ENCODE measurements at regions not wholly inside any gene's neighbourhood (a gene's known extent, or its start where the extent isn't known, plus 50 kb on each side); places are given as distances from the start of the nearest gene placed in this dataset.
"Not testable (repeated sequence)": the region's sequence is repeated elsewhere in the genome, so short reads cannot be mapped to it uniquely, and the experiment has no call there.

GRCh38 chr5:2349768-2350167 is 401.7 kb downstream of the IRX2 start:
- not testable (repeated sequence) for DNase-seq (ENCODE audit: low spot score)

DNA sequence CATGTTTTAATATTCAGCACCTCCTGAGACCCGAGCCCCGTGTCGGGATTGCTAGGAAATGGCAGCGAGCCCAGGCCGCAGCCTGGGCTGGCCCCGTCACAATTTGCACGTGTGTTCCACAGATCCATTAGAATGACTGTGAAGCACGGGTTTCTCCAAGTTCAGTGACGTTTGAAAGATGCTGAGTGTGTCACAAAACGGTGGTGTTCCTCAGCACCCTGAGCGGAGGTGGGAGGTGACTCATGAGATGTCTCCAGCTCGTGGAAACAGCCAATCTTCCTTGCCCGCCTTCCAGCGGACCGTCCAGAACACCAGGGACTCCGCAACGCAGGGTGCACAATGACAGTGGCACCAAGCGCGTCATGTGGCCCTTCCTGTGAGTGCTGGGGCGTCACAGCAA is 412.8 kb downstream of the IRX2 start:
- DNase-seq (ENCODE audit: low spot score), result no peak

GRCh38 chr5:2335733-2336515 is 415.6 kb downstream of the IRX2 start:
- DNase-seq (ENCODE audit: low spot score), result no peak

- no peak for DNase-seq (ENCODE audit: low spot score)
These were observed 416.2 kb downstream of the IRX2 start for GRCh38 chr5:2335125-2335732.

GRCh38 chr5:2334719-2335118 is 416.8 kb downstream of the IRX2 start:
- no peak for DNase-seq (ENCODE audit: low spot score)

- no peak for DNase-seq (ENCODE audit: low spot score)
These were observed 418.2 kb downstream of the IRX2 start for GRCh38 chr5:2333291-2333690.

DNA sequence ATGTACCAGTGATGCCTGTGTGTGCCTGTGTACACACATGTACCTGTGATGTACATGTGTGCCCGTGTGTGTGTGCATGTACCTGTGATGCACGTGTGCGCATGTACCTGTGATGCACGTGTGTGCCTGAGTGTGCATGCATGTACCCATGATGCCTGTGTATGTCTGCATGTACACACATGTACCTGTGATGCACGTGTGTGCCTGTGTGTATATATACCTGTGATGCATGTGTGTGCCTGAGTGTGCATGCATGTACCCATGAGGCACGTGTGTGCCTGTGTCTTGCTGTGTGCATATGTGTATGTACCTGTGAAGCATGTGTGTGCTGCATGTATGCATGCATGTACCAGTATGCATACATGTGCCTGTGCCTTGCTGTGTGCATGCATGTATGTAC is 419.0 kb downstream of the IRX2 start:
- DNase-seq (ENCODE audit: low spot score), result no peak

- DNase-seq (ENCODE audit: low spot score), result no peak
These were observed 420.9 kb downstream of the IRX2 start for GRCh38 chr5:2330325-2331130.

GRCh38 chr5:2329741-2330140 is 421.7 kb downstream of the IRX2 start:
- DNase-seq (ENCODE audit: low spot score), result no peak

- no peak for DNase-seq (ENCODE audit: low spot score)
These were observed 424.9 kb downstream of the IRX2 start for GRCh38 chr5:2326601-2327000.

DNA sequence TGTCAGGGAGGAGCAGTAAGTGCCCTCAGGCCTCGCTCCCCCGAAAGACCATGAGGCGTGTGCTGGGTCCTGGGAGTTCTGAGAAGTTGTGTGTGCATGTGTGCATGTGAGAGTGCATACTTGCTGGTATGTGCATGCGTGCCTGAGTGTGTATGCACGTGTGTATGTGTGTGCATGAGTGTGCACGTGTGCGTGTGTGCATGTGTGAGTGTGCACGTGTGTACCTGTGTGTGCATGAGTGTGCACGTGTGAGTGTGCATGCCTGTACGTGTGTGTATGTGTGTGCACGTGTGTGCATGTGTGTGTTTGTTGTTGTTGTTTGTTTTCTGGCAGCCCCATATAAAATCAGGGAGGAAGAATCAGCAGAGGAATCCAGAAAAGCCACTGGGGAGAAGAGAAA is 426.7 kb downstream of the IRX2 start:
- no peak for DNase-seq (ENCODE audit: low spot score)

GRCh38 chr5:2320611-2321010 is 430.9 kb downstream of the IRX2 start:
- DNase-seq (ENCODE audit: low spot score), result no peak

- no peak for DNase-seq (ENCODE audit: low spot score)
These were observed 433.9 kb downstream of the IRX2 start for GRCh38 chr5:2317540-2317939.

DNA sequence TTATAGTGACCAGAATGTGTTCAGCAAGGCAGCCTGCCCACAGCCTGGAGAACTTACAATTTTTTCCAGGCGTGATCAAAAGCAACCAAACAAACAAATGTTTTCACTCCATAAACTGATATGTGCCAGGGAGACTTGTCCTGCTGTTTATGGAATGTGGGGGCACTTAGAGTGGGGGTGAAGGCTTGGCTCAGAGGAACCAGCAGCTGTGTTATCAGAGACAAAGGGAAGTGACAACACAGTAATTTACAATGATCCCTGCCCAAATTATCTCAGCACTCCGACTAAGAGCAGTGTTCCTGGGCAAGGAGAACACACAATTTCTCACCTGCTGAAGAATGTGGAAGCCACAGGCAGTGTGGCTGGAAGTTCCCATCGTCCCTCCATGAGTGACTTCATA is 429.1 kb upstream of the IRX4 start:
- DNase-seq (ENCODE audit: low spot score), result no peak

DNA sequence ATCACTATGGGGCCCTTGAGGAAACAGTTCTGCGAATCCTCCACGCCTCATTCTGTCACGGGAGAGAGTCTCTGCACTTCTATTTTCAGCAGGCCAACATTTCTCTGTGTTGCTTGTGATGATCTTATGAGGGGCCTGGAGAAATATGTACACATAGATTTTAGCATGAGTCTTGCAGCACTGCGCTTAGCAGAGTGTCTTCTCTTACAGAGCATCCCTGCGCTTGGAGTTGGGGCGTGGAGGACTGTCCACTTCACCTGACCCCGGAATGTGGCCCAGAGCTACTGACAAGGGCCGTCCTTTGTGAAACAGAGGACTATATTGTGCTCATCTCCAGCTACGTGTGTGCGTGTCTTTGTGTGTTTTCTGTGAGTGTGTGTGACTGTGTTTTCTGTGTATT is 428.2 kb upstream of the IRX4 start:
- DNase-seq (ENCODE audit: low spot score), result no peak

- no peak for DNase-seq (ENCODE audit: low spot score)
These were observed 424.9 kb upstream of the IRX4 start for GRCh38 chr5:2307631-2308030.

DNA sequence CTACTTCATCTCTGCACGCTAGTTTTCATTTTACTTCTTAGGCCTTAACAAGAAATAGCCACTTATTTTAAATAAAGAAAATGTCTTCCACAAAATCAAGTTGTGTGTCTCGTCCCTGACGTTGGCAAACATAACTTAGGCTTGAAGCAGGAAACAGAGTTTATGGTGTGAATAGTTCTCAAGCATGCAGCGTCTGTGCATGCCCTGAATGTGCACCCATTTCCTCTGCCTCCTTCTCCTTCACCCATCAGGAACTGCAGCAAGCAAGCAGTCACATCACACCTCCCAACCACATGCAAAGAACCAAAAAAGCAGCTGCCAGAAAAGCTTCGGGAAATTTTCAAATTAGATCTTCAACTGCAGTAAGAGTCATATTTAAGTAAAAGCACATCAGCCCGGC is 424.0 kb upstream of the IRX4 start:
- DNase-seq (ENCODE audit: low spot score), result no peak

GRCh38 chr5:2303431-2304100 is 420.8 kb upstream of the IRX4 start:
- DNase-seq (ENCODE audit: low spot score), result no peak

DNA sequence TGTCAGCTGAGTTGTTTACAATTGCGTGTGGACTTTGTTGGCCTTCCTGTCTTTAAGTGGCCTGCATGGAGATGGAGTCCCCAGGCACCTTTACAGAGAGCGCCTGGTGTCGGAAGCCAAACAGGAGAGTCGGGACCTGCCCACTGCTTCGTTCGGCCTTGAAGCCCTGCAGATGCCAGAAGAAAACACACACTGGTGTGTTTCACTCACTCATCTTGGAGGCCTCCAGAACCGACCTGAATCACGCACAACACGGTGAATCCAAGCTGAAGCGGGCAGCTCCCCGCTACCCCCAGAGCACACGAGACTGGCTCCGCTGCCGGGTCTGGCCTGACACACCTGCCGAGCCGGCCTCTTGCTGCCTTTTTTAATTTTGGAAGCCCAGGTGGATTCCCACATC is 419.4 kb upstream of the IRX4 start:
- DNase-seq (ENCODE audit: low spot score), result no peak

DNA sequence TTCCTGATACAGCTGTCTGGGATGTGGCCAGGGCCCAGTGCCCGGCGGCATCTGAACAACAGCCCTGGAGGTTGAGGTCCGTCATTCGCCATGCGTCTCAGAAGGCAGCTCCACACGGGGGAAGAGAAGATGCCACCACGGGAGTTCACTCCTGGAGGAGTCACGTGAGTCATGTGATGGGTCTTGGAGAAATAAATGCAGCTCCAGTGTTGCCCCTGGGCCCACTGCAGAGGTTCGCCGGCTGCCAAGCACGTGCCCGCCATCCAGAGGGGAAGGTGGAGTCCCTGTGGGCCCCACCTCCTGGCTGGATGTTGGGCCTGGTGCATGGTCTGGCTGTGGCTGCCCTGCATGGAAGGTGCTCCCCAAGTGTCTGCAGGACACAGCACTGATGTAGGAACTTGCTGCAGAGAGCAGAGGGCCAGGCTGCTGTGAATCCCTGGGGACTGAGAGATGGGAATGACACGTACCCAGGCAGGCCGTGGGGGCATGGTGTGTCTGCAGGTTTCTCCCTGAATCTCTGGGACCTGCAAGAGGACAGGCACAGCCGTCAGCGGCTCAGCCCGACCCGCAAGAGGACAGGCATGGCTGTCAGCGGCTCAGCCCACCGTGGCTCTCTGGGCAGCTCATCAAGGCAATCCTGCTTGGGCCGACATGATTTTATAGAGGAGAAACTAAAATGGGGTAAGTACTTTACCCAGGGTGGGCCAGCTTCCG is 418.3 kb upstream of the IRX4 start:
- peak; percentile 65 for DNase-seq (ENCODE audit: low spot score)

GRCh38 chr5:2300421-2300820 is 417.7 kb upstream of the IRX4 start:
- peak; percentile 16 for DNase-seq (ENCODE audit: low spot score)
